ENCODE measurements at regions not wholly inside any gene's neighbourhood (a gene's known extent, or its start where the extent isn't known, plus 50 kb on each side); places are given as distances from the start of the nearest gene placed in this dataset.
A peak's percentile ranks its signal among the peaks of the same experiment; 100 is the strongest.

GRCh38 chr6:21928827-21929226 lies 335.3 kb downstream of the SOX4 start:
- Mint-ChIP-seq H3K4me1 (ENCODE audit: unreplicated experiment) (peaks cover 38% of the 10 kb centered on the region), H3K4me3 (no peak overlapping the region), H3K27me3 (no peaks in the 10 kb centered on the region), H3K9me3 (peaks cover 12% of the 10 kb centered on the region), H3K27ac (peak overlapping the region; percentile 19), H3K36me3 (peaks cover 36% of the 10 kb centered on the region)
- TF ChIP-seq CTCF (conservative IDR thresholded peaks at IDR 0.05): no peak
- DNase-seq (ENCODE audit: extremely low spot score, unreplicated experiment): no peak

- no peak for TF ChIP-seq CTCF (conservative IDR thresholded peaks at IDR 0.05)
- peaks cover 16% of the 10 kb centered on the region for H3K4me1 Mint-ChIP-seq (ENCODE audit: unreplicated experiment)
- no peak overlapping the region for H3K4me3 Mint-ChIP-seq
- no peaks in the 10 kb centered on the region for H3K27me3 Mint-ChIP-seq
- H3K9me3 Mint-ChIP-seq: peaks cover 15% of the 10 kb centered on the region
- no peak overlapping the region for H3K27ac Mint-ChIP-seq
- H3K36me3 Mint-ChIP-seq: peaks cover 48% of the 10 kb centered on the region
- DNase-seq (ENCODE audit: extremely low spot score, unreplicated experiment): no peak
Measured at GRCh38 chr6:21931641-21932335, 338.2 kb downstream of the SOX4 start.

- Mint-ChIP-seq H3K27me3 (no peaks in the 10 kb centered on the region), H3K9me3 (peaks cover 15% of the 10 kb centered on the region), H3K4me3 (no peak overlapping the region), H3K4me1 (ENCODE audit: unreplicated experiment) (peaks cover 6% of the 10 kb centered on the region), H3K27ac (no peak overlapping the region), H3K36me3 (peaks cover 41% of the 10 kb centered on the region)
- no peak for TF ChIP-seq CTCF (conservative IDR thresholded peaks at IDR 0.05)
- no peak for DNase-seq (ENCODE audit: extremely low spot score, unreplicated experiment)
Measured at GRCh38 chr6:21933351-21933750, 339.8 kb downstream of the SOX4 start.

GRCh38 chr6:21935142-21935541 lies 341.6 kb downstream of the SOX4 start:
- no peaks in the 10 kb centered on the region for H3K27me3 Mint-ChIP-seq
- H3K9me3 Mint-ChIP-seq: peaks cover 15% of the 10 kb centered on the region
- H3K27ac Mint-ChIP-seq: no peak overlapping the region
- TF ChIP-seq CTCF (conservative IDR thresholded peaks at IDR 0.05): no peak
- no peak for DNase-seq (ENCODE audit: extremely low spot score, unreplicated experiment)
- H3K4me1 Mint-ChIP-seq (ENCODE audit: unreplicated experiment): no peaks in the 10 kb centered on the region
- peaks cover 28% of the 10 kb centered on the region for H3K36me3 Mint-ChIP-seq
- H3K4me3 Mint-ChIP-seq: no peak overlapping the region

GRCh38 chr6:21935561-21936028 lies 342.0 kb downstream of the SOX4 start:
- H3K27ac Mint-ChIP-seq: no peak overlapping the region

More at GRCh38 chr6:21935561-21936028, 342.0 kb downstream of the SOX4 start:
- Mint-ChIP-seq H3K27me3 (no peaks in the 10 kb centered on the region), H3K4me3 (no peak overlapping the region), H3K36me3 (peaks cover 28% of the 10 kb centered on the region), H3K9me3 (peaks cover 15% of the 10 kb centered on the region), H3K4me1 (ENCODE audit: unreplicated experiment) (no peaks in the 10 kb centered on the region)
- peak; percentile 75 for TF ChIP-seq CTCF (conservative IDR thresholded peaks at IDR 0.05)
- no peak for DNase-seq (ENCODE audit: extremely low spot score, unreplicated experiment)

Data from type B pancreatic cell (in vitro differentiated cells).